GM10266 (cell line): ENCODE measurements at regions not wholly inside any gene's neighbourhood (a gene's known extent, or its start where the extent isn't known, plus 50 kb on each side); places are given as distances from the start of the nearest gene placed in this dataset.

Experiments used
- DNase-seq: peaks from one replicate; pipeline ENCODE4 v3.0.0; 2012; ENCODE audit errors: extremely low spot score
- TF ChIP-seq, protein P1 (sequence below): IDR thresholded peaks from 2 replicates; pipeline ENCODE4 v1.5.1; 2012; ENCODE audit warnings: mild to moderate bottlenecking, low read depth; ENCODE audit not compliant: control insufficient read depth, insufficient read depth; ENCODE audit errors: missing control alignments

- DNase-seq, result no peak
- TF ChIP-seq, protein P1, sequence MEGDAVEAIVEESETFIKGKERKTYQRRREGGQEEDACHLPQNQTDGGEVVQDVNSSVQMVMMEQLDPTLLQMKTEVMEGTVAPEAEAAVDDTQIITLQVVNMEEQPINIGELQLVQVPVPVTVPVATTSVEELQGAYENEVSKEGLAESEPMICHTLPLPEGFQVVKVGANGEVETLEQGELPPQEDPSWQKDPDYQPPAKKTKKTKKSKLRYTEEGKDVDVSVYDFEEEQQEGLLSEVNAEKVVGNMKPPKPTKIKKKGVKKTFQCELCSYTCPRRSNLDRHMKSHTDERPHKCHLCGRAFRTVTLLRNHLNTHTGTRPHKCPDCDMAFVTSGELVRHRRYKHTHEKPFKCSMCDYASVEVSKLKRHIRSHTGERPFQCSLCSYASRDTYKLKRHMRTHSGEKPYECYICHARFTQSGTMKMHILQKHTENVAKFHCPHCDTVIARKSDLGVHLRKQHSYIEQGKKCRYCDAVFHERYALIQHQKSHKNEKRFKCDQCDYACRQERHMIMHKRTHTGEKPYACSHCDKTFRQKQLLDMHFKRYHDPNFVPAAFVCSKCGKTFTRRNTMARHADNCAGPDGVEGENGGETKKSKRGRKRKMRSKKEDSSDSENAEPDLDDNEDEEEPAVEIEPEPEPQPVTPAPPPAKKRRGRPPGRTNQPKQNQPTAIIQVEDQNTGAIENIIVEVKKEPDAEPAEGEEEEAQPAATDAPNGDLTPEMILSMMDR, result no peak
Observed at GRCh38 chr13:44726778-44727177, 150.6 kb upstream of the TSC22D1 start.

GRCh38 chr13:44726214-44726613, 150.1 kb upstream of the TSC22D1 start:
- TF ChIP-seq, protein P1, result no peak
- no peak for DNase-seq

- DNase-seq, result no peak
- TF ChIP-seq, protein P1, result no peak
Observed at GRCh38 chr13:44719857-44720671, 143.9 kb upstream of the TSC22D1 start.

- TF ChIP-seq, protein P1, result no peak
- no peak for DNase-seq
Observed at GRCh38 chr13:44718467-44718866, 142.3 kb upstream of the TSC22D1 start.

GRCh38 chr13:44715287-44716230, 139.4 kb upstream of the TSC22D1 start:
- DNase-seq, result no peak
- TF ChIP-seq, protein P1, result no peak

GRCh38 chr13:44713788-44714469, 137.8 kb upstream of the TSC22D1 start:
- TF ChIP-seq, protein P1, result no peak

More at GRCh38 chr13:44713788-44714469, 137.8 kb upstream of the TSC22D1 start:
- no peak for DNase-seq
